Suppressor macrophage (primary cell): ENCODE measurements at regions not wholly inside any gene's neighbourhood (a gene's known extent, or its start where the extent isn't known, plus 50 kb on each side); places are given as distances from the start of the nearest gene placed in this dataset.
"Not testable (repeated sequence)": the region's sequence is repeated elsewhere in the genome, so short reads cannot be mapped to it uniquely, and the experiment has no call there.

Experiments
- DNase-seq, 4 experiments: peaks; one replicate each; pipeline ENCODE4 v3.0.0-alpha.2; 2020 to 2022

DNA sequence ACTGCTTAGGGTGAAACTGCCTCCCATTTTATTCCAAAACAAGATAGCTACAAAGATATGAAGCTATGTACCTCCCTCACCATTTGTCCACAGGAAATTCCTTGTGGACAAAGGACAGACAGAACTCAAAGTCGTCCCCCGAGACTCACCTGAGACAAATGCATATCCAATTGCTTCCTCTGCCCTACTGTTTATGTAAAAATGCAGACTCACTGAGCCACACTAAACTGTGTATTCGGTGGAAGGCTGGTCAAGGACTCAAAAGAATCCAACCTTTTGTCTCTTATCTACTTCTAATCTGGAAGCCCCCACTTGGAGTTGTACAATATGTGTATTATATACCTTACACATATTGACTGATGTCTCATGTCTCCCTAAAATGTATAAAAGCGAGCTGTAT lies 288.0 kb upstream of the ERCC4 start:
- DNase-seq, result no peak

DNA sequence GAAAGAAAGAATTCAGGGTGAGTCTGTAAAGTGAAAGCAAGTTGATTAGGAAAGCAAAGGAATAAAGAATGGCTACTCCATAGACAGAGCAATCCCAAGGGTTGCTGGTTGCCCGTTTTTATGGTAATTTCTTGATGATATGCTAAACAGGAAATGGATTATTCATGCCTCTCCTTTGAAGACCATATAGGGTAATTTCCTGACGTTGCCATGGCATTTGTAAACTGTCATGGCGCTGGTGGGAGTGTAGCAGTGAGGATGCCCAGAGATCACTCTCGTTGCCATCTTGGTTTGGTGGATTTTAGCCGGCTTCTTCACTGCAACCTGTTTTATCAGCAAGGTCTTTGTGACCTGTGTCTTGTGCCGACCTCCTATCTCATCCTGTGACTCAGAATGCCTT lies 287.4 kb upstream of the ERCC4 start:
- not testable (repeated sequence) for DNase-seq

DNA sequence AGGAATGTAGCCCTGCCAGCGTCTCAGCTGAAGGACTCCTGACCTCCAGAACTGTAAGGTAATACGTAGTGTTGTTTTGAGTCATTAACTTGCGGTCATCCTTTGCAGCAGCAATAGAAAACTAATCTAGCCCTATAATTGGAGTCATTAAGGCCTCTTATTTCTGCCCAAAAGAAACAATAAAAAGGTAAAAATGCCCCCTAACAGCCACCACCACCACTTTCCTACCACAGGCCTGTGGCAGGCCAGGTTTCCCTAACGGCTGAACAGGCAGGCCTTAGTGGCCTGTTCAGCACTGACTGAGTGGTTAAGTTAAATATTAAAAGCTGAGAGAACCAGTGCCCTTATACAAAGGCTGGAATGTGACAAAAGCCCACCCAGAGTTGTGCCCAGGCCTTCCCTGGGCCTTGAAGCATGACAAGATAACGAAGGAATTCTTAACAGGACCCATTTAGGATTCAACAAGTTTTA lies 286.5 kb upstream of the ERCC4 start:
- no peak for DNase-seq

DNA sequence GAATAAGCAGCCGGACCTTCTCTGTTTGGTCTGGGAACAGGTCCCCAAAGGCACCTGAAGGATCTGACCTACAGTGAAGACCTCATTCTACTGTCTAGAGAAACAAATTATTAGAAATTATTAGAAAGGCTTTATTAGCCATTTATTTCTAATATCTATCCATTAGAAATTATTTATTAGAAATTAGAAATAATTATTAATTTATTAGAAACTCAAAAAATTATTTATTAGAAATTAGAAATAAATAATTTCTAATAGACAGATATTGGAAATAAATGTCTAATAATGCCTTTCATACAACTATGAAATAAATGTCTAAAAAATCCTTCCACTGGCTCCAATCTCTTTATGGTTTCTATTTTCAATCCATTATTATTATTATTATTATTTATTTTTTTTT lies 285.7 kb upstream of the ERCC4 start:
- no peak for DNase-seq

DNA sequence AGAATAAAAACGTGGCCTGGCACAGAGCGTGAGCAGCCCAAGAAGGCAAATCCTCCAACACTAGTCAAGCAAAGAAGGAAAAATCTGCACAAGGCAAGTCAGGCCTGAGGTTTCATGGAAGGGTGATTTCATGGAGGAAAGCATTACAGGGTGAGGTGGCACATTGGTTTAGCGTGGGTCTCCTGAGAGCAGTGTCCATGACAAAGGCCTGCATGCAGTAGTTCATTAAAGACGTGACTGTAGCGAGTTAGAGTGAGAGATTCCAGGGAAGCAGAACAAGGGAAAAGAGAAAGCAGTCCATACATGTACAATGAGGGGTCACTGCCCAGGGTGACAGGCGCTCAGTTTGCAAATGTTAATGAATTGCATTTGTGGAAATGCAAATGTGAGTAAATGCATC lies 285.0 kb upstream of the ERCC4 start:
- no peak for DNase-seq

DNA sequence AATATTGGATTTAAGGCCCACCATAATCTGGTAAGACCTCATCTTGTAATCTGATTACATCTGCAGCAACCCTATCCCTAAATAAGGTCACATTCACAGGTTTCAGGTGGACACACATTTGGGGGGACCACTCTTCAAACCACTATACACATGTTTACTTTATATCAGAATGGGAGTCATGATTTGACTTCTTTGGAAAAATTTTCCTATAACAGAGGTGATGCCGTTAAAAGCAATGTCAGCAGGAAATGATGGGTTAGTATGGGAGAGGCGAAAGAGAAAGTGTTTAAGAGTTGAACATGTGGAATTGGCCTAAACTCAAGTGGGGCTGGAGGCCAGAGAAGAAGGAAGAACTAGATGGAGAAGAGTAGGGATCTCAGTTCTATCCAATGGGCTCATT lies 281.7 kb upstream of the ERCC4 start:
- DNase-seq, result no peak

DNA sequence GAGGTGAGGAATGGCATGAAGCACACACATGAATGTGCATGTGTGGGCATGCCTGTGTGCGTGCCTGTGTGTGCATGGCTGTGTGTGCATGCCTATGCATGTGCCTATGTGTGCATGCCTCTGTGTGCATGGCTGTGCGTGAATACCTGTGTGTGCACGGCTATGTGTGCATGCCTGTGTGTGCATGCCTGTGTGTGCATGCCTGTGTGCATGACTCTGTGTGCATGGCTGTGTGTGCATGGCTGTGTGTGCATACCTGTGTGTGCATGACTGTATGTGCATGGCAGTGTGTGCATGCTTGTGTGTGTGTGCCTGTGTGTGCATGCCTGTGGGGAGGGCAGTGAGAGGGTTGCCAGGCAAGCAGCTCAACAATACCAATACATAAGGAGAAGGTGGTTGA lies 276.5 kb upstream of the ERCC4 start:
- DNase-seq, result no peak

DNA sequence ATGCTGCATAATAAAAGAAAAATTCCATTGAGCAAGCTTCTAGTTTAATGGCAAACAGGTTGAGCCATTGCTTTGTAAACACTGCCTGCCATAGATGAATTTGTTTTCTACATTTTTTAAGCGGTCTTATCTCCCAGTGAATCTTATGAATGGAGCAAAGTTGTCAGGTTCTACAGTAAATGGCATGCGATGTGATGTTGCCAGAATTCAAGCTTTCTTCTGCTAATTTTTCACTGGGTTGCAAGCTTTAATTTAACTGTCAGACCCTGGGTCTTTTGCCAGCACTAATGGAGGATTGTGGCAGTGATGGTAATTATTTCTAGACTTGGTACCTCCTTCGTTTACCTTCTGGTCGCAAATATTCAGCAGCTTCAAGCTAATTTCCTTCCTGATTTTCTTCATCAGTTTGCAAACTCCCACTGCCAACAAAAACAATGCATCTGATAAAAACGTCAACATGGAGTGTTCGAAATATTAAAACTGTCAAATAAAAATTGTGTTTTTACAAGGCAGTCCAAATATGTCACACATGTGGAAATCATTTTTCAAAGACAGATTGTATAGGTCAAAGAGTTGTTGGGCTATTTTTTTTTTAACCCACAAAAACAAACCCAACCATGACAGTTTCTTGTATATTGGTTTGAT lies 274.2 kb upstream of the ERCC4 start:
- DNase-seq, result no peak

DNA sequence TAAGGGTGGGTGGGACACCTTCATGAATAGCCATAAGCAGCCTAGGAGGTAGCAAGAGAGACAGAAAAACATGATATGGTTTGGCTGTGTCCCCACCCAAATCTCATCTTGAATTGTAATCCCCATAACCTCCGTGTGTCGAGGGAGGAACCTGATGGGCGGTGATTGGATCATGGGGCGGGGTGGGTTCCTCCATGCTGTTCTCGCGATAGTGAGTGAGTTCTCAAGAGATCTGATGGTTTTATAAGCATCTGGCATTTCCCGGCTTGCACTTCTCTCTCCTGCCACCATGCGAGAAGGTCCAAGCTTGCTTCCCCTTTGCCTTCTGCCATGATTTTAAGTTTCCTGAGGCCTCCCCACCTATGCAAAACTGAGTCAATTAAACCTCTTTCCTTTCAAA lies 259.1 kb upstream of the ERCC4 start:
- no peak for DNase-seq

DNA sequence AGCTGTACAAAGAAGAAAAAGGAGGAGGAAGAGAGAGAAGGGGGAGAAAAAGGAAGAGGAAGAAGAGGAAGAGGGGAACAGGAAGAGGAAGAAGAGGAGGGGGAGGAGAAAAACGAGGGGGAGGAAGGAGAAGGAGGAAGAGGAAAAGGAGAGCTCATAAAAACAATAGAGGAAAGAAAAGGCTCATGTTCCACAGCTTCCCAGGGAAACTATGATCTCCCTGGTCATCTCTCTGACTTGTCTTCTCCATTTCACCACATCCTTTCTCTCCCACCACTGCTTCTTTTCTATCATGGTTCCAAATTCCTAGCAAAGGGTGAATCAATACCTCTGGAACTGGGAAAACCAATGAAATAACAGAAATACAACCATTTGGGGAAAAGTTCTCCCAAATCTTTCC lies 254.1 kb upstream of the ERCC4 start:
- DNase-seq, result no peak

DNA sequence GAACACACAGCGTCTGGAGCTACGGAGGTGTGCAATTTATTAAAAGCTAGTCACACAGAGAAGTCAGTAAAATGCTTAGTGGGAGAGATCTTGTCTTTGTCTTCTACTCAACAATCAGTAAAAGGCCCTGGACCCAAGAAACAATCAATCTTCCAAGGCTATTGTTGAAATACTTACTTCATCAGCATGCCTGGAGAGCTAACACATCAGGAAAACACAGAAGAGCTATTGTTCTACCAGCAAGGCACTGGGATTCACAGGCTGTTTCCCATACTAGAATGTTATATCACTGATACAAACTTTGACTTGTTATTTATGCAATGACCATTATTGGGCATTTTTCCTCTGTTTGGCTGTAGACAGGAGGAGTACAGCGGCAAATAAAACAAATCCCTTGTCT lies 247.8 kb upstream of the ERCC4 start:
- no peak for DNase-seq

DNA sequence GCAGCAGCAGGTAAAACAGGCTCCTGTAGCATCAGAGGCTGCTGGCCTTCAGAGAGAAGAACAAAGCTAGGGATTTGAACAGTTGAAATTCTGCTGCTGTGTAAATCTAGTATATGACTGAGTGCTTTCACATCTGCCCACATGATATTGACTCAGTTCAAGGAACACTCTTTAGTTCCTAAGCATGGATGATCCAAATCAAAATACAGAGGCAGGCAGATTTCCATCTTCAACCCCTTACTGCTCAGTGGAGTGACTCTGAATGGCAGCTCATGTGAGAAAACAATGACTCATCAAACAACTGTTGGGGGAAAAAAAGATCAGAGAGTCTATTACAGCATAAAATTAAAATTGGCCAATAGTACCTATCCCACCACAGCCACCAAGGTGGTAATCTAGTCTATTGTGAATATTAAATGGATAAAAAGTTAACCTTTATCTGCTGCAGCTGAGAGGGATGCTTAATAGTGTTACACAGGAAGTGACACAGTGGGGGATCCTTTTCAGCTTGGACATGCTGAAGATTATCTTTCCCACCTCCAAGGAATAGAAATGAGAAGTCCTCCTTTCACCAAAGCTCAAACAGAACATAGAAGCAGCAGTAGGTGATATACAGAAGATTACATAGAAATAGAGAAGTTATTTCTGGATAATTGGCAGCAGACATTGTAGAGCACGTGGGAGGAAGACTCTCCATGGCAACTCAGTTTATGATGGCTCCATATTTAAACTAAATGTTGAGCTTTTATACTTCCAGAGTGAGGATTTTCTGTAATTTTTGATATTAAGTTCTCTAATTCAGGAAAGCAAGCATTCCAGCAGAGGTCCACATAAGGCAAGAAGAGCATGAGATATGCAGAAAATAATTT lies 239.7 kb upstream of the ERCC4 start:
- DNase-seq, result no peak

DNA sequence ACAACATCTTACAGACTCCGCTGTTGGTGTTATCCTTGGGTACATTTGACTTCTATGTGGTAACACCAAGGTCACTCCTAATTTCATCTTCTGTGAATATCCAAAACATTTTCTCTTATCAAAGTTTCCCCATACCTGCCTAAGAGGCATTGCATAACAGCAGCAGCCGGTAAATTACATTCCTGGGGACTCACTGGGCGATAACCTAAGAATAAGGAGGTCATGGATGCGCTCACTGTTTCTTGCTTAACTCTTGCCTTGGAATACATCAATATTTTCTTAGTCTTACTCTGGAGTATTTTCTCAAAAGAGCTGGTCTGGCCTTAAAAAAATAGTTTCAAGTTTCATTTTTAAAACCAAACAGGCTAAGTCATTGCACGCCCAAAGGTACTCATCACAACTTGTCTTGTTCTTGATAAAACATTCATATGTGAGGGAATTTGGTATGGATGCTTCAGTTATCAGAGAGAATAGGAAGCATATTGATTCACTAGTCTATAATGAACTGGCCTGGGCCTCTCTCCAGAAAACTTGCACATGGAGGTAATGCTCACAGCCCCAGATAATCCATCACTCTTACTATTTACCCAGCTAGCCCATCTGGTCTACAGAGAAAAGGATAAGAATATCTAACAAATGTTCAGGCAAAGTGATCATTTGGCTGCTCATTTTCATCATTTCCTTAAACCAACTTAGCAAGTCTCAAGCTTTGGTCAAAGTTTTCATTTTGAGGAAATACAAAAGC lies 235.0 kb upstream of the ERCC4 start:
- DNase-seq, result no peak

DNA sequence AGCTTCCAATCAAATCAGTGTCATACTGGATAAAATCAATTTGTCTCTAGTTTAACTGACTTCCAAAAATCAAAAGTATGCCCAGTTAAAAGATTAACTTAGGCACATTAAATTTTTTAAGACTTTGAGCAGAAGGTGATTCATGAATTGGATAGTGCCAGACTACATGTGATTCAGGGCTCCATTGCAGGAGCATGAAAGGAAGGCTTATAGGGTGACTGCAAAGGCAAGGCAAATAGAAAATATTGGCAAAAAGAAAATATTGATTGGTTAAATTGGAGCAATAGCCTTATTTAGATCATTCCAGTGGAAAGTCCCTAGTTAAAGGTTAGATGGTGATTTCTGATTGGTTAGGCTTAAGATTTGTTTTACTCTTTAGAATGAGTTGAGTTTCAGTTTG lies 223.9 kb upstream of the ERCC4 start:
- no peak for DNase-seq

DNA sequence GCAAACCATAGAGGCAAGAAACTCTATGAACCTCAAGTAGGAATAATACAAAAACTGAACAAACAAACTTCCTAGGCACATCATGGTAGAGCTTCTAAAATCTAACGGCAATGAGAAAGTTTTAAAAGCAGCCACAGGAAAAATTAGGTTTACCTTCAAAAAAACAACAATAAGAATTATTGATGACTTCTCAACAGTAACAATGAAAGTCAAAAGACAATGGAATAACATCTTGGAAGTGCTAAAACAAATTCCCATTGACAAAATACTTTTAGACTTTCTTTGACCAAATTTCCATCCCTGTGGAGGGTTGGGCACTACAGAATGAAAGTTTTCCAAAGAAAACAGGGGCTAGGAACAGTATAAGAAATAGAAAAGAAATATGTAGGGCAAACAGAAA lies 222.9 kb upstream of the ERCC4 start:
- no peak for DNase-seq

DNA sequence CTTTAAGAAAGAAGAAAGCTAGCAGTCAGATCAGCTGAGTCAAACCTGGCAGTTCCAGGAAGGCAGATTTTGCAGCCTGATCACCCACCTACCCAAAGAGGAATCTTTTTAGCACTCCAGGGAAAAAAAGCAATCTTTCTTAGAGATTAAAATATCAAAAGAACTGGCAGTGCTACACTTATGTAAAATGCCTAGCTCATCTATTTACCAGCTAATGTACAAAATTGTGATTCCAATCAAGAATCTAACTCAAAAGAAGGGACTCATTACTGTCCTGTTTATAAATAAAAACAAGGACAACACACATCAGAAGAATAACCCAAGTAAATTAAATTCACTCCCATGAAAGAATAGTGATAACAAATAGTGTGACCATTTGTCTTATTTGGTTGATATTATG lies 222.4 kb upstream of the ERCC4 start:
- no peak for DNase-seq

DNA sequence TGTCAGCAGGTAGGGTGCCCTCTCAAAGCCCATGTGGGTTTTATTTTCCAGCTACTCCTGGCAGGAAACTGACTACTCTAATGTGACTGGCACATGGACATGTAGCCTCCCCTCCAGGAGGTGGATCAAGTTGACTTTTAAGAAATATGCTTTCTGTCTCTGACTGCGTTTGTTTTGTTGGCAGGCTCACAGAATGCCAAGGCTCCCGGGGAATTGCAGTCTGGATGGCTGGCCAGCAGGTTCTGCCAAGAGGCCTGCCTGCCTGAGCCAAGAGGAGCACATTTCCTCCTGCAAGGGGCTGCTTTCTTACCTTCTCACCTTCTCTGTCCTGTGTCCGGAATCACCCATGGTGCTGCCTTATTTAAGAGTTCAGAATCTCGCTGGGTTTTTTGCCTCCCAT lies 217.3 kb upstream of the ERCC4 start:
- DNase-seq, result no peak

DNA sequence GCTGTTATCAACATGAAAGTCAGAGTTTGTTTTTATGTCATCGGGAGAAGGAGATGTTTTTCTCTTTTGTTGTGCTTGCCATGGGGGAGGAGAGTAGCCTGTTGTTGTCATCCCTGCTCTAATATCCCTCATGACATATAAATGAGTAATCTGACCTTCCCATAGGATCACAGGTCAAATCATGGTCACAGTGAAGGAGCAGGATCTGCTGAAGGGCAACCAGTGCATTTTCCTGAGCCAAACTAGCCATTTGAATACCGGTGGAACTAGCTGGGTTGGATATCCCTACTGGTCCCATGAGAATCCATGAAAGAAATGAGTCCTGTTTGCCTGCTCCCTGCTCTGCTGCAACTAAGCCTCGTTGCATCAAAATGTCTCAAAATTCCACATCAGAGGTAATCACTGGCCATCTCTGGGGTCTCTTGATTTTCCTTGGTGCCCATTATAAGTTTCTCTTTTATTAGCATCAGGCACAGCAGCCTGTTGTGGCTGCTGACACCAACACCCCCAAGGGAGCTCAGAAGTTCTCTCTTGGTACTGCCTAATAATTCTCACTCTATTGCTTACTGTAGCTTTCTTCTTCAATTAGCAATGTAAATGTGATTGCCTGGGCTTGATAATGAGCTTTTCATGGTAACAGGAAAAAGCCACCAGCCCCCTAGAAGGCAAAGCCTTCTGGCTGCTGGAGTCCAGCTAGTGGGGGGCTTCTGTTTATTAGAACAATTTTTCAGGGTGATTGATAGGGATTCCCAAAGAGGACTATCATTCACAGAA lies 211.4 kb upstream of the ERCC4 start:
- DNase-seq, result no peak

DNA sequence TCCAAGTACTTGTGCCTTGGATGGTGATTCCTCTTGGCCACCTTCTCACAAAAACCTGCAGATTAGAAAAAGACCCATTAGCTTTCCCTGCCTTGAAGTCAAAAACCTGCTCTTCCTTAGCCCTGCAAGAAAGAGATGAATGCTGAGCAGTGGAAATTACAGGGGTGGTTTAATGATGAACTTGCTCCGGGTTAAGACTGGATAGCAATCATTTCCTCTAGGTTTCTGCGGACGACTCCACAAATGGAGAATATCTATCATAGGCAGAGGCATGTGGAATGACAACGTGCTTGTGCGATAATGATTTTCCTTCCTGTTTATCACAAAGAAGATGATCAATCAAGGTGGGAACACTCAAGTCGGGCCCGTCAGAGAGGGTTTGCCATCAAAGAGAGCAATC lies 201.2 kb upstream of the ERCC4 start:
- no peak for DNase-seq

DNA sequence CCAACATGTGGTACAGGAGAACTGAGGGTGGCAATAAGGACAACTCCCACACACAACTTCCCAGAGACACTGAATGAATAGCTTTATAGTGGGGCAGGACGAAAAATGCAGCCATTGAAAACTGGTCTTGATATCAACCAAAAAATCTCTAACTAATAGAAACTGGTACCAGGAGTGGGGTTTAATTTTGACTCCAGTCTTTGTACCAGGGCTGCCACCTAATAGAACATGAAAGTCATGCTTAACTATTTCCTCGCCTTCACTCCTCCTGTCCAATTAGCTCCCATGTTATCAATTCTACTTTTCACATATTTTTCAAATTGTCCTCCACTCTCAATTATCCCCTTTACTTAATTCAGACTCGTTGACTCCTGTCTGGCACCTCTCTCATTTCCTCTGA lies 192.0 kb upstream of the ERCC4 start:
- no peak for DNase-seq

DNA sequence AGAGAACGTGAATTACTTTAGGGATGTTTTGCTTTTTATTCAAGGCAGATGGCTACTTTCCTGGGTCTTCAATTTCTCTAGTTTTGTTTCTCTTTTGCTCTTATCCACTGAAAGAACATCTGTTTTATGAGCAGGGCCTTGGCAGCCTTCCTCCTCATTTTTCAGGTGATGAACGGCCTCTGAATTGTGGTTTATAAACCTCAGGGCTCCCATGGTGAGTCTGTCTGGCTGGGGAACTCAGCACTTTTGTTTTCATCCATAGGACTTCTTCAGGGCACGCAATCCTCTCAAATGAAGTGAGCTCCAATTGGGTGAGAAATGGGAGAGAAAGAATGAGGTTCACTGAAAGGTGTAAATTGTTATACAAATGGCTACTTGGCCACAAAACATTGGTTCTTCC lies 186.4 kb upstream of the ERCC4 start:
- no peak for DNase-seq

DNA sequence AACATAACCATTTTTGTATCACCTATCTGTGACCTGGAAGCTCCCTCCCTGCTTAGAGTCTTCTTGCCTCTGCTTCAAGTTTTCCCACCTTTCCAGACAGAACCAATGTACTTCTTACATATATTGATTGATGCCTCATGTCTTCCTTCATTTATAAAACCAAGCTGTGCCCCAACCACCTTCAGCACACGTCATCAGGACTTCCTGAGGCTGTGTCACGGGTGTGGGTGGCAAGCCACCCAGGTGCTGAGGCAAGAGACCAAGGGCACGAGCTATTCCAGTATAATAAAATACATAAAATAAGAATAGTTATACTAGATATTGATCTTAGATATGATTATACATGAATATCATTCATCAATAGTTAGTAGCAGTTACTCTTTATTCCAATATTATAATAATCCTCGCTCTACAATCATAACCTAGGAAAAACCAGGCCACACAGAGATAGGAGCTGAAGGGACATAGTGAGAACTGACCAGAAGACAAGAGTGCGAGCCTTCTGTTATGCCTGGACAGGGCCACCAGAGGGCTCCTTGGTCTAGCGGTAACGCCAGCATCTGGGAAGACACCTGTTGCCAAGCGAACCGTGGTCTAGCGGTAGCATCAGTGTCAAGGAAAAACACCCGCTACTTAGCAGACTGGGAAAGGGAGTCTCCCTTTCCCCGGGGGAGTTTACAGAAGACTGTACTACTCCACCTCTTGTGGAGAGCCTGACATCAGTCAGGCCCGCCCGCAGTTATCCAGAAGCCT lies 180.2 kb upstream of the ERCC4 start:
- DNase-seq, result not testable (repeated sequence)
